ACC112 (cell line): ENCODE measurements at regions not wholly inside any gene's neighbourhood (a gene's known extent, or its start where the extent isn't known, plus 50 kb on each side); places are given as distances from the start of the nearest gene placed in this dataset.
"Not testable (repeated sequence)": the region's sequence is repeated elsewhere in the genome, so short reads cannot be mapped to it uniquely, and the experiment has no call there.

Experiments used
- H2AFZ ChIP-seq: fragments of 200-600 bp; sonication (generic); one replicate; pipeline ENCODE4 v1.6.0; 2017; ENCODE audit warnings: antibody characterized with exemption, low read length; ENCODE audit not compliant: unreplicated experiment
- H3K27ac ChIP-seq: fragments of 200-600 bp; sonication (generic); 2 replicates; pipeline ENCODE4 v1.5.1; 2014; ENCODE audit warnings: low read depth, mild to moderate bottlenecking, antibody characterized with exemption, low read length, moderate library complexity
- H3K27me3 ChIP-seq: fragments of 200-600 bp; sonication (generic); 2 replicates; pipeline ENCODE4 v1.6.1; 2014; ENCODE audit warnings: mild to moderate bottlenecking, antibody characterized with exemption, low read length, moderate library complexity, mixed read lengths; ENCODE audit not compliant: insufficient read depth
- H3K36me3 ChIP-seq: fragments of 200-600 bp; sonication (generic); 2 replicates; pipeline ENCODE4 v1.6.1; 2016; ENCODE audit warnings: mild to moderate bottlenecking, antibody characterized with exemption, low read length, moderate library complexity, mixed read lengths; ENCODE audit not compliant: insufficient read depth
- H3K4me1 ChIP-seq: fragments of 200-600 bp; sonication (generic); one replicate; pipeline ENCODE4 v1.6.1; 2016; ENCODE audit warnings: low read length, mixed read lengths; ENCODE audit not compliant: insufficient read depth, unreplicated experiment, control insufficient read depth
- H3K4me3 ChIP-seq: fragments of 200-600 bp; sonication (generic); 2 replicates; pipeline ENCODE4 v1.5.1; 2014; ENCODE audit warnings: mild to moderate bottlenecking, low read depth, low read length
- H3K79me2 ChIP-seq: fragments of 200-600 bp; sonication (generic); one replicate; pipeline ENCODE4 v1.6.0; 2016; ENCODE audit warnings: low read length; ENCODE audit not compliant: control insufficient read depth, unreplicated experiment, insufficient read depth

- peaks cover 7% of the 10 kb centered on the region; the same call in 1 of the 2 replicates for H3K27me3 ChIP-seq
- H2AFZ ChIP-seq: no peak overlapping the region
Measured at GRCh38 chr6:159555082-159555875, 137.8 kb downstream of the SOD2 start.

GRCh38 chr6:159541296-159541695, 151.7 kb downstream of the SOD2 start:
- H3K4me3 ChIP-seq: no peak overlapping the region
- no peaks in the 10 kb centered on the region for H3K36me3 ChIP-seq
- no peak overlapping the region for H3K27ac ChIP-seq
- H3K27me3 ChIP-seq: peaks cover 11% of the 10 kb centered on the region; the same call in 1 of the 2 replicates
- no peaks in the 10 kb centered on the region for H3K4me1 ChIP-seq
- no peaks in the 10 kb centered on the region for H3K79me2 ChIP-seq
- no peak overlapping the region for H2AFZ ChIP-seq

More at GRCh38 chr6:159555082-159555875, 137.8 kb downstream of the SOD2 start:
- H3K79me2 ChIP-seq: no peaks in the 10 kb centered on the region
- no peak overlapping the region for H3K27ac ChIP-seq
- H3K36me3 ChIP-seq: no peaks in the 10 kb centered on the region
- no peaks in the 10 kb centered on the region for H3K4me1 ChIP-seq
- no peak overlapping the region for H3K4me3 ChIP-seq

GRCh38 chr6:159540883-159541282, 152.2 kb downstream of the SOD2 start:
- Histone ChIP-seq H3K4me1 (no peaks in the 10 kb centered on the region), H3K27me3 (peaks cover 12% of the 10 kb centered on the region; the same call in 1 of the 2 replicates), H3K79me2 (no peaks in the 10 kb centered on the region), H3K4me3 (no peak overlapping the region), H2AFZ (no peak overlapping the region), H3K27ac (no peak overlapping the region), H3K36me3 (no peaks in the 10 kb centered on the region)

- Histone ChIP-seq H3K4me3 (no peak overlapping the region), H2AFZ (no peak overlapping the region), H3K4me1 (no peaks in the 10 kb centered on the region), H3K36me3 (no peaks in the 10 kb centered on the region), H3K79me2 (no peaks in the 10 kb centered on the region), H3K27me3 (peaks cover 19% of the 10 kb centered on the region; the same call in 1 of the 2 replicates), H3K27ac (no peak overlapping the region)
Measured at GRCh38 chr6:159540152-159540551, 152.9 kb downstream of the SOD2 start.

GRCh38 chr6:159538031-159538430, 155.0 kb downstream of the SOD2 start:
- not testable (repeated sequence) for H3K79me2 ChIP-seq, H3K4me1 ChIP-seq, H3K4me3 ChIP-seq, H3K27ac ChIP-seq, H3K36me3 ChIP-seq, H2AFZ ChIP-seq
- H3K27me3 ChIP-seq: peaks cover 19% of the 10 kb centered on the region; the same call in 1 of the 2 replicates

GRCh38 chr6:159535656-159536350, 157.2 kb downstream of the SOD2 start:
- H3K36me3 ChIP-seq: no peaks in the 10 kb centered on the region
- no peak overlapping the region for H3K4me3 ChIP-seq
- peaks cover 15% of the 10 kb centered on the region; the same call in 1 of the 2 replicates for H3K27me3 ChIP-seq

GRCh38 chr6:159533568-159533967, 159.5 kb downstream of the SOD2 start:
- Histone ChIP-seq H3K79me2 (no peaks in the 10 kb centered on the region), H3K4me1 (no peaks in the 10 kb centered on the region), H3K4me3 (no peak overlapping the region), H2AFZ (no peak overlapping the region), H3K27ac (no peak overlapping the region), H3K27me3 (0 out of 2 replicates have a peak, but pooled peaks cover 8% of the 10 kb centered on the region), H3K36me3 (no peaks in the 10 kb centered on the region)

More at GRCh38 chr6:159535656-159536350, 157.2 kb downstream of the SOD2 start:
- H3K4me1 ChIP-seq: no peaks in the 10 kb centered on the region
- no peak overlapping the region for H2AFZ ChIP-seq
- no peaks in the 10 kb centered on the region for H3K79me2 ChIP-seq
- no peak overlapping the region for H3K27ac ChIP-seq

GRCh38 chr6:159533016-159533415, 160.0 kb downstream of the SOD2 start:
- H2AFZ ChIP-seq: no peak overlapping the region
- no peaks in the 10 kb centered on the region for H3K36me3 ChIP-seq
- H3K4me3 ChIP-seq: no peak overlapping the region
- no peaks in the 10 kb centered on the region for H3K79me2 ChIP-seq
- no peak overlapping the region for H3K27ac ChIP-seq
- 0 out of 2 replicates have a peak, but pooled peaks cover 8% of the 10 kb centered on the region for H3K27me3 ChIP-seq
- H3K4me1 ChIP-seq: no peaks in the 10 kb centered on the region

- Histone ChIP-seq H3K79me2 (no peaks in the 10 kb centered on the region), H3K27me3 (0 out of 2 replicates have a peak, but pooled peaks cover 8% of the 10 kb centered on the region), H3K4me3 (no peak overlapping the region), H3K36me3 (no peaks in the 10 kb centered on the region), H2AFZ (no peak overlapping the region), H3K27ac (no peak overlapping the region), H3K4me1 (no peaks in the 10 kb centered on the region)
Measured at GRCh38 chr6:159532155-159532554, 160.9 kb downstream of the SOD2 start.

GRCh38 chr6:159529934-159530333, 163.1 kb downstream of the SOD2 start:
- H3K27me3 ChIP-seq: no peaks in the 10 kb centered on the region
- H3K79me2 ChIP-seq: no peaks in the 10 kb centered on the region
- H3K4me1 ChIP-seq: no peaks in the 10 kb centered on the region
- no peak overlapping the region for H3K4me3 ChIP-seq
- no peak overlapping the region for H2AFZ ChIP-seq
- H3K36me3 ChIP-seq: no peaks in the 10 kb centered on the region
- H3K27ac ChIP-seq: no peak overlapping the region
